T1000 (cell line): ENCODE measurements at regions not wholly inside any gene's neighbourhood (a gene's known extent, or its start where the extent isn't known, plus 50 kb on each side); places are given as distances from the start of the nearest gene placed in this dataset.
"Not testable (repeated sequence)": the region's sequence is repeated elsewhere in the genome, so short reads cannot be mapped to it uniquely, and the experiment has no call there.

Experiments used
- DNase-seq: peaks from one replicate; lab custom pipeline; 2025; ENCODE audit warnings: mixed read lengths; lab: John Stamatoyannopoulos, UW

- no peak for DNase-seq
These were observed 404.2 kb downstream of the KCNRG start for GRCh38 chr13:50419331-50419865.

GRCh38 chr13:50419896-50420295 is 404.7 kb downstream of the KCNRG start:
- DNase-seq: no peak

GRCh38 chr13:50420718-50421472 is 405.7 kb downstream of the KCNRG start:
- no peak for DNase-seq

- DNase-seq: no peak
These were observed 406.4 kb downstream of the KCNRG start for GRCh38 chr13:50421473-50422130.

- DNase-seq: no peak
These were observed 407.2 kb downstream of the KCNRG start for GRCh38 chr13:50422181-50423148.

GRCh38 chr13:50424993-50425392 is 409.7 kb downstream of the KCNRG start:
- DNase-seq: no peak

GRCh38 chr13:50425772-50426171 is 410.5 kb downstream of the KCNRG start:
- DNase-seq: no peak

- DNase-seq: no peak
These were observed 411.7 kb downstream of the KCNRG start for GRCh38 chr13:50426927-50427326.

- not testable (repeated sequence) for DNase-seq
These were observed 412.3 kb downstream of the KCNRG start for GRCh38 chr13:50427511-50427910.

GRCh38 chr13:50428183-50428877 is 413.1 kb downstream of the KCNRG start:
- DNase-seq: no peak

- no peak for DNase-seq
These were observed 408.5 kb downstream of the DLEU7 start for GRCh38 chr13:50435011-50435410.

- DNase-seq: no peak
These were observed 406.2 kb downstream of the DLEU7 start for GRCh38 chr13:50437252-50437651.

GRCh38 chr13:50438351-50438750 is 405.1 kb downstream of the DLEU7 start:
- DNase-seq: no peak

- DNase-seq: no peak
These were observed 402.4 kb downstream of the DLEU7 start for GRCh38 chr13:50441130-50441529.

GRCh38 chr13:50444726-50445125 is 398.8 kb downstream of the DLEU7 start:
- no peak for DNase-seq

GRCh38 chr13:50446611-50447010 is 396.9 kb downstream of the DLEU7 start:
- no peak for DNase-seq

- DNase-seq: no peak
These were observed 394.9 kb downstream of the DLEU7 start for GRCh38 chr13:50448535-50448998.

- no peak for DNase-seq
These were observed 394.0 kb downstream of the DLEU7 start for GRCh38 chr13:50449465-50449864.

- no peak for DNase-seq
These were observed 393.2 kb downstream of the DLEU7 start for GRCh38 chr13:50450279-50450678.

GRCh38 chr13:50451609-50452008 is 391.9 kb downstream of the DLEU7 start:
- DNase-seq: no peak

- no peak for DNase-seq
These were observed 391.5 kb downstream of the DLEU7 start for GRCh38 chr13:50452028-50452427.
